Fibroblast of the aortic adventitia (primary cell): ENCODE measurements at regions not wholly inside any gene's neighbourhood (a gene's known extent, or its start where the extent isn't known, plus 50 kb on each side); places are given as distances from the start of the nearest gene placed in this dataset.

Experiments used
- DNase-seq: peaks from one replicate; pipeline ENCODE4 v3.0.0-alpha.2; 2010; ENCODE audit warnings: low read depth
- H3K4me3 ChIP-seq: 2 replicates; pipeline ENCODE4 v1.5.1; 2011; ENCODE audit warnings: low read depth, mild to moderate bottlenecking, control low read depth, low read length, moderate library complexity
- TF ChIP-seq, protein P1 (sequence below): IDR thresholded peaks from 2 replicates; pipeline ENCODE4 v1.5.1; 2011; ENCODE audit warnings: mild to moderate bottlenecking, low read length, control low read depth, inconsistent platforms; ENCODE audit not compliant: insufficient read depth

DNA sequence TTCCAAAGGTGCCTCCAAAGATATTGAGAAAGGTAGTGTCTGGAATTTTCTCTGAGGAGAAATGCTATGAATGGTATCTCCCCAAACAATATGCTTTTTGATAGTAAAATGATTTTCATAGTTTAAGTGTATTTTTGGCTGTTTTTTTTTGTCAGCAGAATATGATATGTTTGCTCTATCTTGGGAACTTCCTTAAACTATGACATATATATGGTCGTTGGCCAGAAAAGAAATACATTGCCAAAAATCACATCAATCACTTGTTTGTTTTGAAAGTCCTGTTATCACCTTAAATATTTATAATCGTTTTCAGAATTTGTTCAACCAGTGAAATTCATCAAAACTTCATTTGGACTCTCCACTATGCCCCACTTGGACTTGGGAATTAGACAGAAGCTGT is 816.9 kb downstream of the CDH11 start:
- TF ChIP-seq, protein P1, sequence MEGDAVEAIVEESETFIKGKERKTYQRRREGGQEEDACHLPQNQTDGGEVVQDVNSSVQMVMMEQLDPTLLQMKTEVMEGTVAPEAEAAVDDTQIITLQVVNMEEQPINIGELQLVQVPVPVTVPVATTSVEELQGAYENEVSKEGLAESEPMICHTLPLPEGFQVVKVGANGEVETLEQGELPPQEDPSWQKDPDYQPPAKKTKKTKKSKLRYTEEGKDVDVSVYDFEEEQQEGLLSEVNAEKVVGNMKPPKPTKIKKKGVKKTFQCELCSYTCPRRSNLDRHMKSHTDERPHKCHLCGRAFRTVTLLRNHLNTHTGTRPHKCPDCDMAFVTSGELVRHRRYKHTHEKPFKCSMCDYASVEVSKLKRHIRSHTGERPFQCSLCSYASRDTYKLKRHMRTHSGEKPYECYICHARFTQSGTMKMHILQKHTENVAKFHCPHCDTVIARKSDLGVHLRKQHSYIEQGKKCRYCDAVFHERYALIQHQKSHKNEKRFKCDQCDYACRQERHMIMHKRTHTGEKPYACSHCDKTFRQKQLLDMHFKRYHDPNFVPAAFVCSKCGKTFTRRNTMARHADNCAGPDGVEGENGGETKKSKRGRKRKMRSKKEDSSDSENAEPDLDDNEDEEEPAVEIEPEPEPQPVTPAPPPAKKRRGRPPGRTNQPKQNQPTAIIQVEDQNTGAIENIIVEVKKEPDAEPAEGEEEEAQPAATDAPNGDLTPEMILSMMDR = no peak
- no peak overlapping the region for H3K4me3 ChIP-seq
- no peak for DNase-seq

DNA sequence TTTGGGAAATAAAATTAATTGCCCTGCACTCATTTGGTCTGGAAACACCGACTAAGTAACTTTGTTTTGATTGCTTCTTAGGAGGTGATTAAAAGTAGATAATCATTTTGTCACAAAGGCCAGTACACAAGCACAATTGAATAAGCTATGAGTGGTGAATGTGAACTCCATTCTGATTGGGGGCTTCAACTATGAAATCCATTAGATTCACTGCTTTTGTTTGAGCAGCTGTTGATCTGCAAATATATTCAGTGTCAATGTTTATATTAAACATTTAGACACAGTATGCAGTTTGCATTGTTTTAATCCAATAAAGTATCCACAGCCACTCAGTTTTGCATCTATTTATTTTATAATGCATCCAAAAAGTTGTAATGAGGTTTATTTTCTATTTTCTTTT is 817.5 kb downstream of the CDH11 start:
- no peak for DNase-seq
- TF ChIP-seq, protein P1 = no peak
- H3K4me3 ChIP-seq = no peak overlapping the region

DNA sequence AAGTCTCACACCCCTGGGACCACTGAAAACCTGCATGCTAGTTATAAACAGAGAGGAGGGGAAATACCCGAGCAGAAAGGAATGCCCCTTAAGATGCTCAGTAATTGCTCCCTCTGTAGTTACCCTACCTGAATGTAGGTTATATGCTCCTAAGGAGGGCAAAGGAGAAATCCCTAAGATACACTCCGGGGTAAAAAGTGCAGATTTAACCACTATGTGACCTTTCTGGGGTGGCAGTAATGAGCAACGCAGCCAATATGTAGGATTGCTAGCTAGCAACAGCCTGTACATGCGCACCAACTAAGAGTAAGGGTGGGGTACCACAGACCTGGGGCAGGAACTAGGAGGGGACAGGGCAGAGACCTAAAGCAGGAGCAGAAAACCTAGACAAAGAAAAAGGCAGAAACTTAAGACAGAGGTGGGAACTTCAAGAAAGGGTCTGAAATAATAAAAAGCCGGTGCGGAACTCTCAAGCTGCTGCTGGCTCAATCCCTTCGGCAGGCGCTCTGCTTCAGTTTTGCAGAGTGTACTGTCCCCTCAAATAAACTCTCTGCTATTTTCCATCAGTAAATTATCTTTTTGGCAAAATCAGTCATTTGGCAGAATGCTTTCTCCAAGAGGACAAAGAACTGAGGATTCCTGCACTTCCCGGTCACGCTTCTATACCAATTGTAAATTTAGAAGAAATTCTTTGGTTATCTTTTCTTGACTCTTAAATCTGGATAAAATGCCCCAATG is 823.8 kb downstream of the CDH11 start:
- no peak overlapping the region for H3K4me3 ChIP-seq
- TF ChIP-seq, protein P1 = no peak
- DNase-seq = no peak

DNA sequence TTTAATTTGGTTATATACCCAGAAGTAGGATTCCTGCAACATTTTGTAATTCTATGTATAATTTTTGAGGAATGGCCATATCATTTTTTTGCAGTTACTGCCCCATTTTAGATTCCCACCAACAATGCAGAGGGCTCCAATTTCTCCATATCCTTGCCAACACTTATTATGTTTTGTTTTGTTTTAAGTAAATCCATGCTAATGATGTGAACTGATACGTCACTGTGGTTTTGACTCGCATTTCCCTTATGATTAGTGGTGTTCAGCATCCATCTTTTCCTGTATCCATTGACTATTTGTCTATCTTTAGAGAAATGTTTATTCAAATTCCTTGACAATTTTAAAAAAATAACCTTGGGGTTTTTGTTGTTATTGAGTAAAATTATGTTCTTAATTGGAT is 826.4 kb downstream of the CDH11 start:
- DNase-seq = no peak
- TF ChIP-seq, protein P1 = no peak

DNA sequence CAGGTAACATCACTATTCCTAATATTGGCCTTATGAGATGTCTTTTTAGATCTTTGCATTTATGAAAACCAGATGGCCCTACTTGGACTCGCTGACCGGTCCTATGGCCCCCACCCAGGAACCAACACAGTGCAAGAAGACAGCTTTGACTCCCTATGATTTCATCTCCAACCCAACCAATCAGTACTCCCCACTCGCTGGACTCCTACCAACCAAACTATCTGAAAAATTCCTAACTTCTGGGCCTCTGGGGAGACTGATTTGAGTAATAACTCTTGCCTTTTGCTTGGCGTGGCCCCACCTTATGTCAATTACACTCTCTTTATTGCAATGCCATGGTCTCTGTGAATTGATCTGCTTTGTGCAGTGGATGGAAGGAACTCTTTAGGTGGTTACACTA is 828.9 kb downstream of the CDH11 start:
- TF ChIP-seq, protein P1 = no peak
- peak; percentile 44 for DNase-seq
- no peak overlapping the region for H3K4me3 ChIP-seq

More for the DNA sequence above, 826.4 kb downstream of the CDH11 start:
- no peak overlapping the region for H3K4me3 ChIP-seq

DNA sequence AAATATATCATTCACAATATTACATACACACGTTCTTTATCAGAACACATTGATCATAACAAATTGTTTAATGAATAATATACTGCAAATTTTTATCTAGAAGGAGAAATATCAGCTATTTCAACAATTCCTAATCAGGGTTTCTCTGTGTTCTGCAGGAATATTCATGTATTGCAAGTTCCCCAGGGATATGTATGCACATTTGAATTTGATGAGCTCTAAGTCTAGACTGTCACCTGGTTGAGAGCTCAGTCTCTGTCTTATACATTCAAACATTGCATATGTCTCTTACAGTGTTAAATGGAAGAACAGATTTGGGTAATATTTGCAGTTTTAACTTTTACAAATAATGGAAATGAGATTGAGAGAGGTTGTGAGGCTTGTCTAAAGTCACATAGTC is 829.7 kb downstream of the CDH11 start:
- H3K4me3 ChIP-seq = no peak overlapping the region
- TF ChIP-seq, protein P1 = no peak
- no peak for DNase-seq

DNA sequence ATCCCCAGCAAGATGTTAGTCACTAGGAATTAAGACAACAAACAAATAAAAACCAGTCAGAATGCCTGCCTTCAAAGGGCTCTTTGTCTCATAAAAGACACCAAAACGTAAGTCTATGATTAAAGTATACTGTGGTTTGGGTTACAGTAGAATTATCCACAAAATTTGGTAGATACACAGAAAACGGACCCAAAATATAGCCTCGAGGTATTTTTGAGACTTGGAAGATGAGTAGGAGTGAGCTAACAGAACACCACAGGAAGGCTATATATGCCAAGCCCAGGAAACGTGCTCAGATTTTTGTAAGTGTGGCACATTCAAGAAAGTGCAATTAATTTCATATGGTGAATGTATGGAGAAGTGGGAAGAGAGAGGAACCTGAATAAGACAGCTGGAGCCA is 831.4 kb downstream of the CDH11 start:
- TF ChIP-seq, protein P1 = no peak
- H3K4me3 ChIP-seq = no peak overlapping the region
- DNase-seq = no peak
